Retinal pigment epithelial cell (primary cell): ENCODE measurements at regions not wholly inside any gene's neighbourhood (a gene's known extent, or its start where the extent isn't known, plus 50 kb on each side); places are given as distances from the start of the nearest gene placed in this dataset.
A peak's percentile ranks its signal among the peaks of the same experiment; 100 is the strongest.
"Not testable (repeated sequence)": the region's sequence is repeated elsewhere in the genome, so short reads cannot be mapped to it uniquely, and the experiment has no call there.

ENCODE experiments used
- DNase-seq: peaks from one replicate; pipeline ENCODE4 v3.0.0-alpha.2; 2010; ENCODE audit warnings: low read depth
- H3K4me3 ChIP-seq: 2 replicates; pipeline ENCODE4 v1.5.1; 2011; ENCODE audit warnings: mild to moderate bottlenecking, low read length, control low read depth, moderate library complexity
- CTCF ChIP-seq: conservative IDR thresholded peaks from 2 replicates; pipeline ENCODE4 v1.5.1; 2011; ENCODE audit warnings: low read depth, low read length, control low read depth, inconsistent platforms

DNA sequence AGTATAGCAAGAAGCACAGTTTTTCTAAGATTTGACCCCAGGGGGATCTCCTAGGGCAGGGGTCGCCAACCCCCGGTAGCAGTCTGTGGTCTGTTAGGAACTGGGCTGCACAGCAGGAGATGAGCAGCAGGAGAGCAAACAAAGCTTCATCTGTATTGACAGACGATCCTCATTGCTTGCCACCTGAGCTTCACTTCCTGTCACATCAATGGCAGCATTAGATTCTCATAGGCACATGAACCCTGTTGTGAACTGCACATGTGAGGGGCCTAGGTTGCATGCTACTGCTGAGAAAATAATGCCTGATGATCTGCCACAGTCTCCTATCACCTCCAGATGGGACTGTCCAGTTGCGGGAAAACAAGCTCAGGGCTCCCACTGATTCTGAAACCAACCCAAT lies 136.2 kb downstream of the RGPD3 start:
- no peak for DNase-seq

GRCh38 chr2:106330384-106331261 lies 136.5 kb upstream of the UXS1 start:
- peak; percentile 29 for DNase-seq
- H3K4me3 ChIP-seq: not testable (repeated sequence)

More for the DNA sequence above, 136.2 kb downstream of the RGPD3 start:
- TF ChIP-seq CTCF: no peak
- H3K4me3 ChIP-seq: no peak overlapping the region

- DNase-seq: no peak
- no peak for TF ChIP-seq CTCF
Measured at GRCh38 chr2:106323337-106324013, 129.4 kb upstream of the UXS1 start.

DNA sequence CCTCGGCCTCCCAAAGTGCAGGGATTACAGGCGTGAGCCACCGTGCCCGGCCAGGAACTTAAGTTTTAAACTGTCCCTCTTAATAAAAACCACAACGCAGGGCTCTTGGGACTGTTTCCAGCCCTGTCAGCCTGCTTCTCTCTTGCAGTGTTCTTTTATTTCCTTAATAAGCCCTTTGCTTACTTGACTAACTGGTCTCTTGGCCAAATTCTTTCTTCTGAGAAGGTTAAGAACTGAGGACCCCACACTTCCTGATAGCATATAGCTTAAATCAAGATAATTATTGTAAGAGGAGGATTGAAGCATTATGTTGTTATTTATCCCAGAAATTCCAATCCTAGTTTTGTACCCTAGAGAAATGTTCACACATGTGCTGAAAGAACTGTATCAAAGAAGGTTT lies 128.2 kb upstream of the UXS1 start:
- TF ChIP-seq CTCF: no peak
- no peak overlapping the region for H3K4me3 ChIP-seq
- peak; percentile 11 for DNase-seq

More at GRCh38 chr2:106323337-106324013, 129.4 kb upstream of the UXS1 start:
- no peak overlapping the region for H3K4me3 ChIP-seq

DNA sequence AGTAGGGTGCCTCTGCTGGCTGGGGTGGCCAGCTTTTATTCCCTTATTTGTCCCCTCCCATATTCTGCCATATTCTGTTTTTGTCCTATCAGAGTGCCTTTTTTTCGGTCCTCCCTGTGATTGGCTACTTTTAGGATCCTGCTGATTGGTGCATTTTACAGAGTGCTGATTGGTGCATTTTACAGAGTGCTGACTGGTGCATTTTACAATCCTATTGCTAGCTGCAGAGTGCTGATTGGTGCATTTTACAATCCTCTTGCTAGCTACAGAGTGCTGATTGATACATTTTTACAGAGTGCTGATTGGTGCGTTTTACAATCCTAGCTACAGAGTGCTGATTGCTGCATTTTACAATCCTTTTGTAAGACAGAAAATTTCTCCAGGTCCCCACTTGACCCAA lies 126.3 kb upstream of the UXS1 start:
- H3K4me3 ChIP-seq, DNase-seq: not testable (repeated sequence)

GRCh38 chr2:106316915-106317314 lies 122.8 kb upstream of the UXS1 start:
- H3K4me3 ChIP-seq: no peak overlapping the region
- TF ChIP-seq CTCF: no peak
- DNase-seq: no peak

- DNase-seq: no peak
- H3K4me3 ChIP-seq: no peak overlapping the region
- no peak for TF ChIP-seq CTCF
Measured at GRCh38 chr2:106314444-106314843, 120.3 kb upstream of the UXS1 start.

DNA sequence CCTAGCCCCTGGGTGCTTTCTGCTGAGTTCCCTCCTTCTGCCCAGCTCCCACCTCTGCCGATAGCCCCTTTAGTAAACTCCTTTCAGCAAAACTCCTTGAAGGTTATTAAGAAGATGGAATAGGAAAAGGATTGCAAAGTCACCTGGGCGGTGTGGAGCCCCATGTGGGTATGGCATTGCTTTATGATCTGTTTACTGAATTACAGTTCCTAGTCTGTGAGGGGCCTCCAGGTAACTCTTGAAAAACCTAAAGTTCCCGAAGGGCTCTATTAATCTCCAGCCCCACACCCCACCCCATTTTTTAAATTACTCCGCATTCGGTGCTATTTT lies 116.9 kb upstream of the UXS1 start:
- no peak overlapping the region for H3K4me3 ChIP-seq
- no peak for DNase-seq
- no peak for TF ChIP-seq CTCF
